ENCODE measurements at regions not wholly inside any gene's neighbourhood (a gene's known extent, or its start where the extent isn't known, plus 50 kb on each side); places are given as distances from the start of the nearest gene placed in this dataset.

DNA sequence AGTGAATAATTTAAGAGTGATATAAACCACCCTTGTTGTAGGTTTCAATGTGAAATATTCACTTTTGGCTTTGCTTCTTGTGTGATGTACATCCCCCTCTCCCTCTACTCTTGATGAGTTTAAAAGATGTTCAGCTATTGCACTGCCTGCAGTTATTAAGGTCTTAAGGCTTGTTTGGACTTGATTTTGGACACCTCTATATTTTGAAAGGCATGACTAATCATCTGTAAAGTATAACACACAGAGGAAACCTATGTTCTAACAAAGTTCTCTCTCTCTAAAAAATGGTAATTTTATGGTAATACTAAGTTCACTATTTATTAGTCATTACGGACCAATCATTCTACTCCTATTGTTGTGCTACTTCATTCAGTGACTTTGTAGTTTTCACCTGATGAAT is 1719.9 kb downstream of the GRIK2 start:
- TF ChIP-seq, protein P1, sequence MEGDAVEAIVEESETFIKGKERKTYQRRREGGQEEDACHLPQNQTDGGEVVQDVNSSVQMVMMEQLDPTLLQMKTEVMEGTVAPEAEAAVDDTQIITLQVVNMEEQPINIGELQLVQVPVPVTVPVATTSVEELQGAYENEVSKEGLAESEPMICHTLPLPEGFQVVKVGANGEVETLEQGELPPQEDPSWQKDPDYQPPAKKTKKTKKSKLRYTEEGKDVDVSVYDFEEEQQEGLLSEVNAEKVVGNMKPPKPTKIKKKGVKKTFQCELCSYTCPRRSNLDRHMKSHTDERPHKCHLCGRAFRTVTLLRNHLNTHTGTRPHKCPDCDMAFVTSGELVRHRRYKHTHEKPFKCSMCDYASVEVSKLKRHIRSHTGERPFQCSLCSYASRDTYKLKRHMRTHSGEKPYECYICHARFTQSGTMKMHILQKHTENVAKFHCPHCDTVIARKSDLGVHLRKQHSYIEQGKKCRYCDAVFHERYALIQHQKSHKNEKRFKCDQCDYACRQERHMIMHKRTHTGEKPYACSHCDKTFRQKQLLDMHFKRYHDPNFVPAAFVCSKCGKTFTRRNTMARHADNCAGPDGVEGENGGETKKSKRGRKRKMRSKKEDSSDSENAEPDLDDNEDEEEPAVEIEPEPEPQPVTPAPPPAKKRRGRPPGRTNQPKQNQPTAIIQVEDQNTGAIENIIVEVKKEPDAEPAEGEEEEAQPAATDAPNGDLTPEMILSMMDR (IDR thresholded peaks at IDR 0.05): no peak
- TF ChIP-seq POLR2AphosphoS5 (IDR thresholded peaks at IDR 0.05): no peak
